Vagina (tissue), 2 donors: ENCODE measurements at regions not wholly inside any gene's neighbourhood (a gene's known extent, or its start where the extent isn't known, plus 50 kb on each side); places are given as distances from the start of the nearest gene placed in this dataset.

Source experiments
- CTCF ChIP-seq, 3 experiments: fragments of 450-650 bp in 2 of 3; fragments of 200-600 bp in 1 of 3; sonication (generic) in 1 of 3; IDR thresholded peaks; one replicate each; pipeline ENCODE4 v1.5.1; 2017 to 2019; ENCODE audit warnings: antibody characterized with exemption in 3 of 3, mild to moderate bottlenecking in 2 of 3, moderate library complexity in 2 of 3
- POLR2A ChIP-seq, 2 donors: fragments of 450-650 bp; IDR thresholded peaks; one replicate each; pipeline ENCODE4 v1.6.1; 2017; ENCODE audit warnings: antibody characterized with exemption in 2 of 2, mild to moderate bottlenecking in 2 of 2, moderate library complexity in 2 of 2

DNA sequence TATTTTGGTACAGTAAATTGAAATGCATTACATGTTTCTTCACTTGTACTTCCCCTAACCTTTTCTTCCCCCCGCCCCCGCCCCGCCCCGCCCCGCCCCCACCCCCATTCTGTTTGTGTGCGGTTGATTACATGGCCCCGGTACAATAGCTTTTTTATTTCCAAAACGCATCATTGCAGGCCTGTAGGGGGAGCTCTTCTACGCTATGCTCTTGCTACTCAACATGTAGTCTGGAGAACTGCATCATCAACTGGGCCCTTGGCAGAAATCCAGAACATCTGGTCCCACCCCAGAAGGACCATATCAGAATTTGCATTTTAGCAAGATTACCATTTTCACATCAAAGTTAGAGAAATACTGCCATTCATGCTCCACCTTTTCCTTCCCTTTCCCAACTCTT lies 333.3 kb upstream of the DDX53 start:
- TF ChIP-seq CTCF (IDR thresholded peaks at IDR 0.05) = no peak
- TF ChIP-seq POLR2A (IDR thresholded peaks at IDR 0.05) = no peak
